Panc1 (cell line): ENCODE measurements at regions not wholly inside any gene's neighbourhood (a gene's known extent, or its start where the extent isn't known, plus 50 kb on each side); places are given as distances from the start of the nearest gene placed in this dataset.

Experiments
- ATAC-seq: fragments of 200-7000 bp; cut with Tn5 transposase; 2 replicates; pipeline ENCODE4 v1.9.1; 2020; ENCODE audit warnings: mild to moderate bottlenecking, moderate library complexity
- BruUV-seq: library from RNA; stranded (reverse); fragments of 400-500 nt; replicated peaks from 2 replicates; lab custom pipeline; 2021; lab: Mats Ljungman, UMichigan
- CTCF ChIA-PET: fragments of 300-600 bp; sonication (Branson Sonifier 250); formaldehyde crosslinking; loops from one replicate; lab custom pipeline; 2022; ENCODE audit warnings: antibody characterized with exemption; lab: Charles Lee
- POLR2A ChIA-PET: fragments of 300-600 bp; sonication (Branson Sonifier 250); formaldehyde crosslinking; loops from one replicate; lab custom pipeline; 2022; ENCODE audit warnings: antibody characterized with exemption; lab: Charles Lee
- DNase-seq: peaks from one replicate; pipeline ENCODE4 v3.0.0-alpha.2; 2010; ENCODE audit warnings: low read depth, low spot score
- H3K27ac ChIP-seq: 2 replicates; pipeline ENCODE4 v1.5.1; 2011; ENCODE audit warnings: mild to moderate bottlenecking, low read length, inconsistent platforms
- H3K27me3 ChIP-seq: fragments of 200-500 bp; sonication (Bioruptor generic); 2 replicates; pipeline ENCODE4 v1.6.0; 2014; ENCODE audit warnings: low read length, inconsistent platforms; ENCODE audit not compliant: control insufficient read depth, insufficient read depth
- H3K36me3 ChIP-seq: fragments of 200-500 bp; sonication (Bioruptor generic); 2 replicates; pipeline ENCODE4 v1.5.1; 2014; ENCODE audit warnings: inconsistent platforms, mild to moderate bottlenecking, low read length, moderate library complexity; ENCODE audit not compliant: control insufficient read depth, insufficient read depth
- H3K4me1 ChIP-seq: 2 replicates; pipeline ENCODE4 v1.5.1; 2011; ENCODE audit warnings: inconsistent platforms, mild to moderate bottlenecking, low read length, moderate library complexity; ENCODE audit not compliant: control insufficient read depth, insufficient read depth
- H3K4me3 ChIP-seq, 2 experiments: 2 replicates each; pipeline ENCODE4 v1.5.1; 2011 to 2012; ENCODE audit warnings: low read depth in 2 of 2, low read length in 2 of 2, mild to moderate bottlenecking in 2 of 2, inconsistent platforms in 1 of 2, moderate library complexity in 1 of 2
- H3K9me3 ChIP-seq: fragments of 200-500 bp; sonication (Bioruptor generic); 2 replicates; pipeline ENCODE4 v1.5.1; 2014; ENCODE audit warnings: low read depth, mild to moderate bottlenecking, inconsistent platforms, low read length, moderate library complexity; ENCODE audit not compliant: control insufficient read depth, insufficient read depth
- POLR2AphosphoS5 ChIP-seq: IDR thresholded peaks from 2 replicates; pipeline ENCODE4 v1.6.1; 2012; ENCODE audit warnings: mild to moderate bottlenecking, low read depth, low read length, moderate library complexity
- REST ChIP-seq, 2 experiments: IDR thresholded peaks; 2 replicates each; pipeline ENCODE4 v1.6.1; 2011 to 2012; ENCODE audit warnings: low read depth in 2 of 2, control low read depth in 1 of 2, low read length in 1 of 2, mild to moderate bottlenecking in 1 of 2, moderate library complexity in 1 of 2; ENCODE audit not compliant: insufficient read depth in 1 of 2
- SIN3A ChIP-seq: IDR thresholded peaks from 2 replicates; pipeline ENCODE4 v1.6.1; 2012; ENCODE audit warnings: low read depth, mild to moderate bottlenecking, low read length, moderate library complexity, borderline replicate concordance; ENCODE audit not compliant: insufficient read depth
- TCF7L2 ChIP-seq: IDR thresholded peaks from 2 replicates; pipeline ENCODE4 v1.6.1; 2011; ENCODE audit warnings: mild to moderate bottlenecking, low read depth, low read length, inconsistent platforms
- in situ Hi-C: cut with HindIII; loops from 2 replicates; pipeline ENCODE4 v1.10.0; 2016; ENCODE audit warnings: low sequenced_read_pairs, low pct_unique_long_range_greater_than_20kb
- intact Hi-C: fragments of 100-400 bp; cut with micrococcal nuclease; formaldehyde crosslinking; loops from one replicate; pipeline ENCODE4 v1.10.0; 2022; ENCODE audit not compliant: unreplicated experiment
- TF ChIP-seq, protein P1 (sequence below): fragments of 450-650 bp; IDR thresholded peaks from 2 replicates; pipeline ENCODE4 v1.5.1; 2017; ENCODE audit warnings: mild to moderate bottlenecking

GRCh38 chr1:218164930-218165700 is 120.0 kb upstream of the RRP15 start:
- DNase-seq (no peak), ATAC-seq (peak; percentile 90)
- Histone ChIP-seq H3K4me3 (peak overlapping the region; percentile 46 to 62), H3K36me3 (no peaks in the 10 kb centered on the region), H3K27me3 (peaks cover 46% of the 10 kb centered on the region), H3K4me1 (peaks cover 3% of the 10 kb centered on the region), H3K9me3 (no peaks in the 10 kb centered on the region), H3K27ac (no peak overlapping the region)
- ChIA-PET CTCF (no interaction called here), POLR2A (interaction anchor here (0.6 kb wide), 1 partner anchor 78 kb away, joined by 11 read pairs; no protein-coding TSS in a partner anchor)
- intact Hi-C loops (no loop called here), in situ Hi-C loops (no loop called here)
- TF ChIP-seq, protein P1, sequence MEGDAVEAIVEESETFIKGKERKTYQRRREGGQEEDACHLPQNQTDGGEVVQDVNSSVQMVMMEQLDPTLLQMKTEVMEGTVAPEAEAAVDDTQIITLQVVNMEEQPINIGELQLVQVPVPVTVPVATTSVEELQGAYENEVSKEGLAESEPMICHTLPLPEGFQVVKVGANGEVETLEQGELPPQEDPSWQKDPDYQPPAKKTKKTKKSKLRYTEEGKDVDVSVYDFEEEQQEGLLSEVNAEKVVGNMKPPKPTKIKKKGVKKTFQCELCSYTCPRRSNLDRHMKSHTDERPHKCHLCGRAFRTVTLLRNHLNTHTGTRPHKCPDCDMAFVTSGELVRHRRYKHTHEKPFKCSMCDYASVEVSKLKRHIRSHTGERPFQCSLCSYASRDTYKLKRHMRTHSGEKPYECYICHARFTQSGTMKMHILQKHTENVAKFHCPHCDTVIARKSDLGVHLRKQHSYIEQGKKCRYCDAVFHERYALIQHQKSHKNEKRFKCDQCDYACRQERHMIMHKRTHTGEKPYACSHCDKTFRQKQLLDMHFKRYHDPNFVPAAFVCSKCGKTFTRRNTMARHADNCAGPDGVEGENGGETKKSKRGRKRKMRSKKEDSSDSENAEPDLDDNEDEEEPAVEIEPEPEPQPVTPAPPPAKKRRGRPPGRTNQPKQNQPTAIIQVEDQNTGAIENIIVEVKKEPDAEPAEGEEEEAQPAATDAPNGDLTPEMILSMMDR: peak; percentile 9
- TF ChIP-seq SIN3A: no peak
- BruUV-seq: no TSS peak

DNA sequence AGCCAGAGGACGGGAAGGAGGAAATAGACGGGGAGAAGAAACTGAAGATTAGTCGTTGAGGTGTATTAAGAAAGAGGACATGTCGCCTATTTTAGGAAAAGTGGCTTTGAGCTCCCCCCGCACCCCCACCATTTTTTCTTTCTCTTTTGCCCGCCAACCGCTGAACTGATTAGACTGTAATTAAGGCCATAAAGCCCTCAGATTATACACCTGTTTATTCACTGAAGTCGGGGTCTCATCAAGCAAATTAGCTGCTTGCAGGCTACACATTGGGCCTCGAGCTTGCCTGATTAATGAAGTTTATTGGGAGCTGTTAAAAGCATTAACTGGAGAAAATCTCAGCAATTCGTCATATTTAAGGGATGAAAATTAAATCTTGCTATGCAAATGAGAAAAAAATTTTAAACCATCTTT is 119.4 kb upstream of the RRP15 start:
- Histone ChIP-seq H3K4me1 (peaks cover 3% of the 10 kb centered on the region), H3K36me3 (no peaks in the 10 kb centered on the region), H3K27ac (no peak overlapping the region), H3K9me3 (no peaks in the 10 kb centered on the region), H3K27me3 (peaks cover 43% of the 10 kb centered on the region), H3K4me3 (peak overlapping the region; percentile 46 to 62)
- POLR2A ChIA-PET: interaction anchor here (0.6 kb wide), 1 partner anchor 78 kb away, joined by 11 read pairs; no protein-coding TSS in a partner anchor
- intact Hi-C loops (no loop called here), in situ Hi-C loops (no loop called here)
- BruUV-seq: no TSS peak
- CTCF ChIA-PET: no interaction called here
- TF ChIP-seq SIN3A: no peak
- TF ChIP-seq, protein P1: no peak
- no peak for TF ChIP-seq REST (IDR thresholded peaks at IDR 0.05; ENCODE audit: insufficient read depth in 1 of 2, low read depth in 2 of 2, low read length in 1 of 2)
- TF ChIP-seq POLR2AphosphoS5: no peak
- TF ChIP-seq TCF7L2: no peak
- no peak for ATAC-seq
- DNase-seq: no peak
